ENCODE measurements at regions not wholly inside any gene's neighbourhood (a gene's known extent, or its start where the extent isn't known, plus 50 kb on each side); places are given as distances from the start of the nearest gene placed in this dataset.

DNA sequence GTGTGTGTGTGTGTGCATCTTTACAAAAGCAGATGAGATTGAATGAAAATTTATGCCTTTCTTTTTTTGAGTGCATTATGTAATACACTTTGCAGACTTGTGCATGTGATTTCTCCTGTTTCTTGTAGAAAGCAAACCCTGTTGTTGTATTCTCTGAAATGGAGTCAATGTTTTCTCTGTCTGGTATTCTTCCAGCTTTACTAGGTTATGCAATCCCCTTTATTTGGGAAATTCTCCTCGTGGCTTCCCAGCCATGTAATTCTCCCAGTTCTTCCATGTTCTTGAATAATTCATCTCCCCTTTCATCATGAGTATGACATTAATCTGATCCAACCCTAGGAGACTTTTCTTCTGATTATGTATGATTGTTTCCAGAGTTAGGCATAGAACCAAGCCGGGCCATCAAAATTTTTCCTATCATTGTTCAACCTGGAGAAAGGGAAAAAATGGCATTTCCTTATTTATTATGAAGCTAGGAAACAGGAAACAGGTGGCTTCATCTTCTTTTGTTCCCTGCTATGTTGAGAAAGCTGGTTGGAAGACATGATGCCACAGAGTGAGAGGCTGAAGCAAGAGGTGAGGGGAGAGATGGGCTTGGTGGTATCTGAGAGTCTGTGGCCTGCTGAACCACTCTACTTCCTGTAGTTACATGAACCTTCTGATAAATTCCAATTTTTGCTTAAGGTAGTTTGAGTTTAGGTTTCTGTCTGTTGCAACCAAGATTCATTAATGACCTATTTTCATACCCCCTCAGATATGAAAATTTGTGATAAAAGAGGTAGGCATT, 68.8 kb downstream of the PRL start:
- DNase-seq (ENCODE audit: low spot score in 2 of 2) (no peak), ATAC-seq (no peak)
- peaks cover 3% of the 10 kb centered on the region for H3K9me3 Mint-ChIP-seq
- no peak overlapping the region for H3K27ac Mint-ChIP-seq
- no peak overlapping the region for H3K4me3 Mint-ChIP-seq
- H3K4me1 Mint-ChIP-seq: no peaks in the 10 kb centered on the region
- no peaks in the 10 kb centered on the region for H3K36me3 Mint-ChIP-seq

DNA sequence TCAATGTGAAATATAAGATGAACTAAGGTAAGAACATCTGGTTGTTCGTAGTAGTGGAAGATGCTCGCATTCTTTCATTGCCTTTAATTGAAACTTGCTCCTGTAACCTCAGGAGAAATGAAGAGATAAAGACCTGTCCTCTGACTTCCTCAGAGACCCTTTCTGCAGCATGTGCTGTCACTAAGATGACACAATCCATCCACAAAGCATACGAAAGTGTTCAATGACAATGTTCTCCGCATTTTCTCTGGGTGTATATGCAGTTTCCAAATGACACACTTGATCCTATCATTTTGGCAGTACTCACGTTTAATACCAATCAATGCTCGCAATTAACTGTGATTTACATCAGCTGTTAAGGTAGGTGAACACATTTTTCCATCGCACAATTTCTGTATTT, 65.8 kb downstream of the PRL start:
- DNase-seq (ENCODE audit: low spot score in 2 of 2) (no peak), ATAC-seq (no peak)
- H3K9me3 Mint-ChIP-seq: peaks cover 10% of the 10 kb centered on the region
- no peaks in the 10 kb centered on the region for H3K36me3 Mint-ChIP-seq
- no peaks in the 10 kb centered on the region for H3K4me1 Mint-ChIP-seq
- H3K27ac Mint-ChIP-seq: no peak overlapping the region
- H3K4me3 Mint-ChIP-seq: no peak overlapping the region

DNA sequence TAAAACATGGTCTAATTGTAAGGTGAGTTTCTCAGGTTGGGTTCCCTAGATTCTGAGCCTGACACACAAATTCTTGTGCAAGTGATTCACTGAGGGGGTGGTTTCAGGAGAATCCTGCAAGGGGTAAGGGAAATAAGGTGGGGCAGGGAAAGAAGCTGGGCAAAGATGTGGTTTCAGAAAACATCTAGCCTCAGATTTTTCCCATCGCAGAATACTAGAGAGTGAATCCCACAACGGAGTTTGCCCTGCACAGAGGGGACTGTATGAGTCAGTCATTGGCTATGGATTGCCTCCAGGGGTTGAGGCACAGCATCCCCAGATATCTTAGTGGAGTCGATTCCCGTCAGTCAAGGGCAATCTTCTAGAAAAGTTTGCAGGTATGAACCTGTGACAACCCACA, 65.2 kb downstream of the PRL start:
- H3K4me1 Mint-ChIP-seq: no peaks in the 10 kb centered on the region
- H3K36me3 Mint-ChIP-seq: no peaks in the 10 kb centered on the region
- peaks cover 13% of the 10 kb centered on the region for H3K9me3 Mint-ChIP-seq
- DNase-seq (ENCODE audit: low spot score in 2 of 2) (no peak), ATAC-seq (no peak)
- H3K4me3 Mint-ChIP-seq: no peak overlapping the region
- no peak overlapping the region for H3K27ac Mint-ChIP-seq

DNA sequence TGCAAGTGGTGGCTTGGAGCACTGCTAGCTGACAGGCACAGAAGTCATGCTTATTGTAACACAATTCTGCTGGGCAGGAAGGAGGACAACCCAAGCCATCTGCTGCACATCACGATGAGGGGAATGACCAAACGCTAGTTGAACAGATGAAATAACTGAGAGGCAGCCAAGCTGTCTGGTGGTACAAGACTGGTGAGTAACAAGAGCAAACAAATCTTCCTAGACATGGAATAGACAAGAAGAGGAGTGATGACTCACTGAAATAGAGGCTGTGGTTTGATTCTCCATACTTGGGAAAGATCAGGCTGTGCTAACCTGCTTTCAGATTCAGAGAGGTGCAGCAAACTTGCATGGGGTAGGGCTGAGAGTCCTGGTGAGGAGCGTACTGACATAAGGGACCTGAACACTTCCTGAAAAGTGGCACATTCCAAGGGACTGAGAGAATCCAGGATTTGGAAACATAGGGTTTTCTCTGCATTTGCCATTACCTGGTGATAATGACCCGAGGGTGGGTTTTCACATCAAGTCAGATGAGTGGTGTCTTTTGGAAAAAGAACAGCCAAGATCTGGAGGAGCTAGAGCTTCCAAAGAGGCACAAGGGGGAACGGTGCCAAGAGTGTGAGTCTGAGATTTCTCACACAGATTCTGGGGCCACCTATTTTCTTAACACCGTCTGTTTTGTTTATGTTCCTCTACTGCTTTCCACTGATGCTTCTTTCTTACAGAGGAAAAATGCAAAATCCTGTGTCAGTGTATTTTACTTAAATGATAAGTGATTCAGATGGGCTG, 60.0 kb downstream of the PRL start:
- peaks cover 22% of the 10 kb centered on the region for H3K9me3 Mint-ChIP-seq
- H3K27ac Mint-ChIP-seq: no peak overlapping the region
- H3K4me1 Mint-ChIP-seq: no peaks in the 10 kb centered on the region
- no peak overlapping the region for H3K4me3 Mint-ChIP-seq
- DNase-seq (ENCODE audit: low spot score in 2 of 2): no peak
- H3K36me3 Mint-ChIP-seq: no peaks in the 10 kb centered on the region
- no peak for ATAC-seq
